ENCODE measurements at regions not wholly inside any gene's neighbourhood (a gene's known extent, or its start where the extent isn't known, plus 50 kb on each side); places are given as distances from the start of the nearest gene placed in this dataset.

GRCh38 chr1:29500041-29500440 is 263.7 kb downstream of the PTPRU start:
- TF ChIP-seq POLR2A (IDR thresholded peaks at IDR 0.05; ENCODE audit: low read length): no peak
- TF ChIP-seq CEBPB (IDR thresholded peaks at IDR 0.05): no peak
- no peak for TF ChIP-seq CTCF (IDR thresholded peaks at IDR 0.05)
- no peak for TF ChIP-seq EHMT2 (IDR thresholded peaks at IDR 0.05; ENCODE audit: low read depth)
